ENCODE measurements at regions not wholly inside any gene's neighbourhood (a gene's known extent, or its start where the extent isn't known, plus 50 kb on each side); places are given as distances from the start of the nearest gene placed in this dataset.

GRCh38 chr11:45754741-45755140 lies 50.2 kb upstream of the SLC35C1 start:
- Histone ChIP-seq H3K4me3 (ENCODE audit: severe bottlenecking) (no peak overlapping the region), H3K36me3 (ENCODE audit: low read depth) (no peaks in the 10 kb centered on the region)
- TF ChIP-seq CTCF (IDR thresholded peaks at IDR 0.05; ENCODE audit: poor library complexity, severe bottlenecking): no peak

DNA sequence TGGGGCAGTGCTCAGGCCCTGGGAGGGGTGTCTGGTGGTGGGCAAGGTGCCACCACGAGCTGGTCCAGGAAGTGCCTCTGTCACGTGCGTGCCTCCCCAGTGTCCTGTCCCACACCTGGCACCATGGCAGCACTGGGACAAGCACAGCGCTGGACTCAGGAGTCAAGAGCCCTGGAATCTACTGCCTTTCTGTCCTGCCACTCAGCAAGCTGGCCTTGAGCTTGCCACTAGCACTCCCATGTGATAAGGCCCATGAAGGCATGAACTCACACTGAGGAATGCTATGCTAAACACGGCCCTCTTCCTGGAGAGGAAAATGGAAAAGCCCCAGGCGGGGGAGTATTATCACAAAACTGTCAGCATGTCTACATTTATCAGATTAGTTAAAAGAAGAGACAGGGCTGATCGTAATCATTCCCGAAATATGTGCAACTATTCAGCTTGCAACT lies 50.7 kb upstream of the SLC35C1 start:
- no peak for ATAC-seq (ENCODE audit: low read depth)
- Histone ChIP-seq H3K4me1 (ENCODE audit: insufficient read depth, poor library complexity, severe bottlenecking) (no peaks in the 10 kb centered on the region), H3K36me3 (ENCODE audit: low read depth) (no peaks in the 10 kb centered on the region), H3K27ac (ENCODE audit: poor library complexity, severe bottlenecking) (no peak overlapping the region), H3K9me3 (ENCODE audit: severe bottlenecking) (no peaks in the 10 kb centered on the region), H3K27me3 (ENCODE audit: insufficient read depth, poor library complexity, severe bottlenecking) (no peaks in the 10 kb centered on the region), H3K4me3 (ENCODE audit: severe bottlenecking) (no peak overlapping the region)
- TF ChIP-seq CTCF (IDR thresholded peaks at IDR 0.05; ENCODE audit: poor library complexity, severe bottlenecking): no peak
- no peak for DNase-seq (ENCODE audit: low spot score)

More at GRCh38 chr11:45754741-45755140, 50.2 kb upstream of the SLC35C1 start:
- ATAC-seq (ENCODE audit: low read depth) (no peak), DNase-seq (ENCODE audit: low spot score) (no peak)
- H3K4me1 ChIP-seq (ENCODE audit: insufficient read depth, poor library complexity, severe bottlenecking): no peaks in the 10 kb centered on the region
- H3K27ac ChIP-seq (ENCODE audit: poor library complexity, severe bottlenecking): no peak overlapping the region
- no peaks in the 10 kb centered on the region for H3K9me3 ChIP-seq (ENCODE audit: severe bottlenecking)
- no peaks in the 10 kb centered on the region for H3K27me3 ChIP-seq (ENCODE audit: insufficient read depth, poor library complexity, severe bottlenecking)

GRCh38 chr11:45752106-45752505 lies 52.8 kb upstream of the SLC35C1 start:
- H3K9me3 ChIP-seq (ENCODE audit: severe bottlenecking): no peaks in the 10 kb centered on the region
- TF ChIP-seq CTCF (IDR thresholded peaks at IDR 0.05; ENCODE audit: poor library complexity, severe bottlenecking): no peak
- no peaks in the 10 kb centered on the region for H3K36me3 ChIP-seq (ENCODE audit: low read depth)
- H3K27me3 ChIP-seq (ENCODE audit: insufficient read depth, poor library complexity, severe bottlenecking): no peaks in the 10 kb centered on the region
- H3K27ac ChIP-seq (ENCODE audit: poor library complexity, severe bottlenecking): no peak overlapping the region
- H3K4me3 ChIP-seq (ENCODE audit: severe bottlenecking): no peak overlapping the region
- no peaks in the 10 kb centered on the region for H3K4me1 ChIP-seq (ENCODE audit: insufficient read depth, poor library complexity, severe bottlenecking)
- DNase-seq (ENCODE audit: low spot score) (no peak), ATAC-seq (ENCODE audit: low read depth) (no peak)

DNA sequence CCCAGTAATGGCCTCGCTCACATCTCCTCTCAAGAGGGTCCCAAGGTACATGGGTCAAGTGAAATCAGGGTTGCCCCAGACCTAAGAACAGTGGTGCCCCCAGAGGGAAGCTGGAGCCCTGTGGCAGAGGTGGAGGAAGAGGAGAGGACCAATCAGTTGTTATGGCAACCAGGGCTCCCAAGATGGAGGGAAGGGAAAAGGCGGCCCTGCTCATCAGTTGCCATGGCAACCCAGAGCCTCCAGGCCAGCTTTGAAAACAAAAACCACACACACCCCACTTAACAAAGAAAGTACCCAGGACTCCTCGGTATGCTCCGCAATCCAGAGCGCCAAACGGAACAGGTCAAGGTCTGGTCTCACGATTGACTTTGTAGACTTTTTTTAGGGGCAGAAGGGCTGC lies 53.5 kb upstream of the SLC35C1 start:
- ATAC-seq (ENCODE audit: low read depth) (no peak), DNase-seq (ENCODE audit: low spot score) (no peak)
- no peak overlapping the region for H3K27ac ChIP-seq (ENCODE audit: poor library complexity, severe bottlenecking)
- H3K36me3 ChIP-seq (ENCODE audit: low read depth): no peaks in the 10 kb centered on the region
- TF ChIP-seq CTCF (IDR thresholded peaks at IDR 0.05; ENCODE audit: poor library complexity, severe bottlenecking): no peak
- no peaks in the 10 kb centered on the region for H3K4me1 ChIP-seq (ENCODE audit: insufficient read depth, poor library complexity, severe bottlenecking)
- H3K4me3 ChIP-seq (ENCODE audit: severe bottlenecking): no peak overlapping the region
- no peaks in the 10 kb centered on the region for H3K9me3 ChIP-seq (ENCODE audit: severe bottlenecking)
- H3K27me3 ChIP-seq (ENCODE audit: insufficient read depth, poor library complexity, severe bottlenecking): no peaks in the 10 kb centered on the region

DNA sequence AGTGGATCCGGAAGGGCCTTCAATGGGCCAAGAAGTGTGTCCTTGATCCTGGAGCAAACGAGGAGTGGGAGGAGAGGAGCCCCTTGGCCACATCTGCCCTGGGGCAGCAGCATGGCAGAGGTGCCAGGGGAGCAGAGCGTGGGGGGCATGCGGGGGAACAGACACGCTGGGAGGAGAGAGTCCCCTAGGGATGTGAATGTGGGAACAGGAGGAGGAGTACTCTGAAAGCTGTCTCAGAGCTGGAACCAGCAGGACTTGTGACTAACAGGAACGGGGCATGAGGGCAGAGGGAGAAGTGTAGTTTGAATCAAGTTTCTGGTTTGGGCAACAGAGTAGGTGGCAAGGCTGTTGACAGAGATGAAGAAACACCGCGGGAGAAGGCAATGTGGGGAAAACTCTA lies 54.5 kb upstream of the SLC35C1 start:
- Histone ChIP-seq H3K4me3 (ENCODE audit: severe bottlenecking) (no peak overlapping the region), H3K9me3 (ENCODE audit: severe bottlenecking) (no peaks in the 10 kb centered on the region), H3K27ac (ENCODE audit: poor library complexity, severe bottlenecking) (no peak overlapping the region), H3K36me3 (ENCODE audit: low read depth) (no peaks in the 10 kb centered on the region), H3K4me1 (ENCODE audit: insufficient read depth, poor library complexity, severe bottlenecking) (no peaks in the 10 kb centered on the region), H3K27me3 (ENCODE audit: insufficient read depth, poor library complexity, severe bottlenecking) (no peaks in the 10 kb centered on the region)
- no peak for TF ChIP-seq CTCF (IDR thresholded peaks at IDR 0.05; ENCODE audit: poor library complexity, severe bottlenecking)
- no peak for DNase-seq (ENCODE audit: low spot score)
- ATAC-seq (ENCODE audit: low read depth): no peak
